OCI-LY7 (cell line): ENCODE measurements at regions not wholly inside any gene's neighbourhood (a gene's known extent, or its start where the extent isn't known, plus 50 kb on each side); places are given as distances from the start of the nearest gene placed in this dataset.

Source experiments
- BruUV-seq: library from RNA; stranded (reverse); fragments of 400-500 nt; replicated peaks from 2 replicates; lab custom pipeline; 2021; lab: Mats Ljungman, UMichigan
- CTCF ChIA-PET: fragments of 300-600 bp; sonication (Branson Sonifier 250); formaldehyde crosslinking; loops from one replicate; lab custom pipeline; 2022; ENCODE audit warnings: antibody characterized with exemption; ENCODE audit not compliant: unreplicated experiment; lab: Charles Lee
- POLR2A ChIA-PET: fragments of 300-600 bp; sonication (Branson Sonifier 250); formaldehyde crosslinking; loops from one replicate; lab custom pipeline; 2022; ENCODE audit warnings: antibody characterized with exemption; lab: Charles Lee
- DNase-seq: peaks from one replicate; pipeline ENCODE4 v3.0.0-alpha.2; 2015; ENCODE audit warnings: low spot score
- H2AFZ ChIP-seq: fragments of 200-600 bp; sonication (generic), shearing (Covaris generic); 2 replicates; pipeline ENCODE4 v1.6.1; 2014; ENCODE audit warnings: mild to moderate bottlenecking, antibody characterized with exemption, low read length, moderate library complexity
- H3K27ac ChIP-seq: fragments of 200-600 bp; sonication (generic); 2 replicates; pipeline ENCODE4 v1.5.1; 2014; ENCODE audit warnings: mixed run types, low read depth, mild to moderate bottlenecking, moderate library complexity, low read length, inconsistent platforms; ENCODE audit not compliant: poor library complexity, severe bottlenecking
- H3K36me3 ChIP-seq: fragments of 200-600 bp; sonication (generic); 2 replicates; pipeline ENCODE4 v1.6.1; 2014; ENCODE audit warnings: mild to moderate bottlenecking, antibody characterized with exemption, low read length, moderate library complexity, mixed read lengths; ENCODE audit not compliant: insufficient read depth
- H3K4me1 ChIP-seq: fragments of 200-600 bp; sonication (generic); 2 replicates; pipeline ENCODE4 v1.5.1; 2014; ENCODE audit warnings: mild to moderate bottlenecking, low read length; ENCODE audit not compliant: insufficient read depth, poor library complexity, severe bottlenecking
- H3K4me2 ChIP-seq: fragments of 200-600 bp; sonication (generic); 2 replicates; pipeline ENCODE4 v1.6.1; 2014; ENCODE audit warnings: mild to moderate bottlenecking, low read length
- H3K4me3 ChIP-seq: fragments of 200-600 bp; sonication (generic); 2 replicates; pipeline ENCODE4 v1.5.1; 2014; ENCODE audit warnings: mild to moderate bottlenecking, low read depth, low read length; ENCODE audit not compliant: poor library complexity, severe bottlenecking
- H3K79me2 ChIP-seq: fragments of 200-600 bp; sonication (generic); 2 replicates; pipeline ENCODE4 v1.6.1; 2016; ENCODE audit warnings: low read depth, mild to moderate bottlenecking, low read length, moderate library complexity, mixed read lengths; ENCODE audit not compliant: insufficient read depth
- H3K9me2 ChIP-seq: fragments of 200-600 bp; sonication (generic); 2 replicates; pipeline ENCODE4 v1.6.1; 2016; ENCODE audit warnings: mild to moderate bottlenecking, low read length, mixed read lengths; ENCODE audit not compliant: insufficient read depth
- H3K9me3 ChIP-seq: fragments of 200-600 bp; sonication (generic); 2 replicates; pipeline ENCODE4 v1.6.1; 2014; ENCODE audit warnings: mild to moderate bottlenecking, mixed run types, low read length, mixed read lengths
- H4K20me1 ChIP-seq: fragments of 200-600 bp; sonication (generic); 2 replicates; pipeline ENCODE4 v1.6.1; 2014; ENCODE audit warnings: mild to moderate bottlenecking, antibody characterized with exemption, low read length, moderate library complexity, mixed read lengths; ENCODE audit not compliant: insufficient read depth
- CTCF ChIP-seq: fragments of 200-600 bp; sonication (generic); conservative IDR thresholded peaks from 2 replicates; pipeline ENCODE4 v1.5.1; 2014; ENCODE audit warnings: mild to moderate bottlenecking, antibody characterized with exemption, low read length, moderate library complexity, mixed read lengths
- EZH2phosphoT487 ChIP-seq: fragments of 200-600 bp; sonication (generic); IDR thresholded peaks from 2 replicates; pipeline ENCODE4 v1.6.1; 2018; ENCODE audit warnings: low read depth, borderline replicate concordance, mild to moderate bottlenecking, mixed run types, antibody characterized with exemption, low read length, moderate library complexity, mixed read lengths
- intact Hi-C: fragments of 100-400 bp; cut with micrococcal nuclease; formaldehyde crosslinking; loops from one replicate; pipeline ENCODE4 v1.10.0; 2022; ENCODE audit not compliant: unreplicated experiment

DNA sequence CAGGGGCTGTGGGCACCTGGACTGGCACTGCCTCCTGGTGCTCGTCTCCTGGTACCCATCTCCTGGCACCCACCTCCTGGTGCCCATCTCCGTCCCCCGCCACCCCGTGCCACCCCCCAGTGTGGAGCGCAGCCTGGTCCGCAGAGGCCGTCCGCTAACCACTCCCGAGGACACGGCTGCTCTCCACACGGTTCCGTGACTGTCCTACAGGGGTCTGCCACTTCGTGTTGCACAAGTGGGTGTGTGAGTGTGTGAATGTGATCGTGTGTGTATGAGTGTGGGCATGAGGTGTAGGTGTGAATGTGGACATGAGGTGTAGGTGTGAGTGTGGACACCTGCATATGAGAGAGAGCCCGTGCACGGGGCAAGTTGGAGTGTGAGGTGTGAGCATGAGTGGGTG lies 119.4 kb upstream of the HS6ST1 start:
- Histone ChIP-seq H3K27ac (no peak overlapping the region), H2AFZ (no peak overlapping the region), H3K9me2 (no peaks in the 10 kb centered on the region), H3K4me3 (no peak overlapping the region), H3K4me1 (no peaks in the 10 kb centered on the region), H3K9me3 (no peaks in the 10 kb centered on the region), H3K36me3 (no peaks in the 10 kb centered on the region), H3K4me2 (no peak overlapping the region), H3K79me2 (no peaks in the 10 kb centered on the region), H4K20me1 (no peaks in the 10 kb centered on the region)
- no TSS peak for BruUV-seq
- intact Hi-C loops: no loop called here
- no peak for DNase-seq
- TF ChIP-seq CTCF: no peak
- no peak for TF ChIP-seq EZH2phosphoT487
- POLR2A ChIA-PET: no interaction called here
- CTCF ChIA-PET: no interaction called here

- Histone ChIP-seq H3K9me3 (no peaks in the 10 kb centered on the region), H3K27ac (no peak overlapping the region), H3K4me1 (no peaks in the 10 kb centered on the region), H3K4me3 (no peak overlapping the region), H4K20me1 (no peaks in the 10 kb centered on the region), H2AFZ (no peak overlapping the region), H3K36me3 (no peaks in the 10 kb centered on the region), H3K9me2 (no peaks in the 10 kb centered on the region), H3K4me2 (no peak overlapping the region), H3K79me2 (no peaks in the 10 kb centered on the region)
- ChIA-PET POLR2A (no interaction called here), CTCF (no interaction called here)
- no TSS peak for BruUV-seq
- intact Hi-C loops: no loop called here
- TF ChIP-seq EZH2phosphoT487 (no peak), CTCF (no peak)
- DNase-seq: no peak
Measured at GRCh38 chr2:128438586-128438985, 119.9 kb upstream of the HS6ST1 start.

DNA sequence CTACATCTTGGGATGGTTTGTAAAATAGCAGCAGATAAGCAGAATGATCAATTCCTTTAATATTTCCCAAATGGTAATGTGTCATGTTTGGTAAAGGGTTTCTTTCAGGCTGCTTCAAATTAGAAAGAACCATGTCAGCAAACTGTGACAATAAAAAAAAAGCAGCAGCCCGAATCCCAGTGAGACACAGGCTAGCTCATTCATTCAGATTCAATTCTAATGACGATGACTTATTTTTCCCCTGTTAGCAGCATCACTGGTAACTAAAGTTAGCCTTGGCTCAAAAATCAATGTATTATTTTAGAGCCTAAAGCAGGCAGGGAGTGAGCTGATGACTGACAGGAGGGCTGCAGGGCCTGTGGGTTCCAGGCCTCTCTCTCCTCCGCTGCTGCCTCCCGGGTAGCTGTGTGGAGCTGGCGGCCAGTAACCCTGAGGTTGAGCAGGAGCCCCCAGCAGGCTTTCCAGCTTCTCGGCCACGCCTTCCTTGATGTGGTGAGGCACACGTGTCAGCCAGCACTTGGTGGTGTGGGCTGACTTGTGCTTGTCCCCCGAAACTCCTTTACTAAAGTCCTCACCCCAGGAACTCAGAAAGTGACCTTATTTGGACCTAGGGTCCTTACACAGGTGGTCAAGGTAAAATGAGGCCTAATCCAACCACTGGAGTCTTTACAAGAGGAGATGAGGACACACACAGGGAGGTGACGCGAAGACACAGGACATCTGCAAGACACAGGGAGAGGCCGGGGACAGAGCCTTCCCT lies 120.5 kb upstream of the HS6ST1 start:
- Histone ChIP-seq H4K20me1 (no peaks in the 10 kb centered on the region), H3K4me2 (no peak overlapping the region), H3K4me3 (no peak overlapping the region), H3K9me2 (no peaks in the 10 kb centered on the region), H3K79me2 (no peaks in the 10 kb centered on the region), H2AFZ (no peak overlapping the region), H3K27ac (no peak overlapping the region), H3K9me3 (no peaks in the 10 kb centered on the region), H3K36me3 (no peaks in the 10 kb centered on the region), H3K4me1 (no peaks in the 10 kb centered on the region)
- ChIA-PET POLR2A (no interaction called here), CTCF (no interaction called here)
- TF ChIP-seq EZH2phosphoT487: no peak
- no peak for TF ChIP-seq CTCF
- no TSS peak for BruUV-seq
- intact Hi-C loops: no loop called here
- no peak for DNase-seq
